MCF 10A (cell line): ENCODE measurements at regions not wholly inside any gene's neighbourhood (a gene's known extent, or its start where the extent isn't known, plus 50 kb on each side); places are given as distances from the start of the nearest gene placed in this dataset.

Experiments
- BruUV-seq: library from RNA; stranded (reverse); fragments of 400-500 nt; replicated peaks from 2 replicates; lab custom pipeline; 2021; lab: Mats Ljungman, UMichigan
- CTCF ChIA-PET: fragments of 300-600 bp; sonication (Branson Sonifier 250); formaldehyde crosslinking; extraction: SDS; loops from one replicate; lab custom pipeline; 2021; ENCODE audit warnings: antibody characterized with exemption, inconsistent platforms; lab: Yijun Ruan, JAX
- POLR2A ChIA-PET: fragments of 300-600, 350-650 bp; sonication (Branson Sonifier 250); formaldehyde crosslinking; extraction: SDS; loops from one replicate; lab custom pipeline; 2020; ENCODE audit warnings: antibody characterized with exemption, inconsistent platforms; lab: Yijun Ruan, JAX
- DNase-seq: peaks from one replicate; pipeline ENCODE4 v3.0.0-alpha.2; 2018; ENCODE audit not compliant: unreplicated experiment
- H3K27ac Mint-ChIP-seq: one replicate; pipeline ENCODE4 v1.8.0; 2022; ENCODE audit warnings: mild to moderate bottlenecking, low read depth, mixed read lengths; ENCODE audit not compliant: unreplicated experiment
- H3K27me3 Mint-ChIP-seq: one replicate; pipeline ENCODE4 v1.8.0; 2022; ENCODE audit warnings: mixed read lengths; ENCODE audit not compliant: insufficient read depth, unreplicated experiment
- H3K36me3 Mint-ChIP-seq: one replicate; pipeline ENCODE4 v1.8.0; 2022; ENCODE audit warnings: mild to moderate bottlenecking, moderate library complexity, mixed read lengths; ENCODE audit not compliant: insufficient read depth, unreplicated experiment
- H3K4me1 Mint-ChIP-seq: one replicate; pipeline ENCODE4 v1.8.0; 2022; ENCODE audit warnings: mixed read lengths; ENCODE audit not compliant: insufficient read depth, unreplicated experiment
- H3K4me3 Mint-ChIP-seq: one replicate; pipeline ENCODE4 v1.8.0; 2022; ENCODE audit warnings: mild to moderate bottlenecking, moderate library complexity, mixed read lengths; ENCODE audit not compliant: unreplicated experiment
- H3K9me3 Mint-ChIP-seq: one replicate; pipeline ENCODE4 v1.8.0; 2022; ENCODE audit warnings: mixed read lengths; ENCODE audit not compliant: unreplicated experiment
- CTCF ChIP-seq: fragments of 200-600 bp; IDR thresholded peaks from one replicate; pipeline ENCODE4 v1.8.0; 2022; ENCODE audit warnings: antibody characterized with exemption, mild to moderate bottlenecking; ENCODE audit not compliant: unreplicated experiment
- intact Hi-C: fragments of 100-400 bp; cut with micrococcal nuclease; formaldehyde crosslinking; loops from 2 replicates; pipeline ENCODE4 v1.14.1; 2022

DNA sequence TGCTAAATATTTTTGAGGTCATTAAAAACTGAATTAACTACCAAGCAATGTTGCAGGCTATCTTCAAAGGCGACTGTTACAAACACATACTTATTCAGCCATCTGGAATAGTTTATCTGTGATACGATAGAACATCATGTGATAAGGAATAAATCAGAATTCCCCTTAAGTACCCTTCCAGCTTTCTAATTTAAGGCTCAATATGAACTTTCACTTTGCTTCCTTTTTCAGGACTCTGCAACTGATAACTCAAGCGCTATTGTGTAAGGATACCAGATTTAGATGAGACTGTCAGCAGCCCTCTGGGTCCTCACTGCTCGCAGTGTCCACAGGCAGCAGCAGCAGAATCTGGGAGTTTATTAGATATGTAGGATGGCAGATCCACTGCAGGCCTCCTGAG is 416.3 kb downstream of the SPATA31D1 start:
- H3K9me3 Mint-ChIP-seq, result no peaks in the 10 kb centered on the region
- no peak for TF ChIP-seq CTCF
- H3K4me1 Mint-ChIP-seq, result no peaks in the 10 kb centered on the region
- CTCF ChIA-PET, result interaction anchor here (0.6 kb wide), 1 partner anchor 45 kb away, joined by 4 read pairs; no protein-coding TSS in a partner anchor
- DNase-seq, result no peak
- POLR2A ChIA-PET, result no interaction called here
- intact Hi-C loops, result no loop called here
- H3K27me3 Mint-ChIP-seq, result no peaks in the 10 kb centered on the region
- H3K4me3 Mint-ChIP-seq, result no peak overlapping the region
- peaks cover 7% of the 10 kb centered on the region for H3K36me3 Mint-ChIP-seq
- H3K27ac Mint-ChIP-seq, result no peak overlapping the region
- BruUV-seq, result no TSS peak

- intact Hi-C loops, result no loop called here
- DNase-seq, result no peak
- BruUV-seq, result no TSS peak
- Mint-ChIP-seq H3K4me3 (no peak overlapping the region), H3K4me1 (peaks cover 8% of the 10 kb centered on the region), H3K27me3 (no peaks in the 10 kb centered on the region), H3K27ac (no peak overlapping the region), H3K36me3 (peaks cover 7% of the 10 kb centered on the region), H3K9me3 (no peaks in the 10 kb centered on the region)
- ChIA-PET POLR2A (no interaction called here), CTCF (no interaction called here)
- TF ChIP-seq CTCF, result no peak
Measured at GRCh38 chr9:82406456-82407085, 418.0 kb downstream of the SPATA31D1 start.

- no peak overlapping the region for H3K4me3 Mint-ChIP-seq
- no peak overlapping the region for H3K27ac Mint-ChIP-seq
- BruUV-seq, result no TSS peak
- TF ChIP-seq CTCF, result no peak
- H3K36me3 Mint-ChIP-seq, result peaks cover 7% of the 10 kb centered on the region
- peak; percentile 77 for DNase-seq
- H3K4me1 Mint-ChIP-seq, result peaks cover 8% of the 10 kb centered on the region
- H3K9me3 Mint-ChIP-seq, result no peaks in the 10 kb centered on the region
- POLR2A ChIA-PET, result interaction anchor here (0.8 to 1.2 kb wide), 2 partner anchors 15 to 285 kb away, joined by 3 to 4 read pairs; no protein-coding TSS in a partner anchor
- no peaks in the 10 kb centered on the region for H3K27me3 Mint-ChIP-seq
- CTCF ChIA-PET, result interaction anchor here (0.8 kb wide), 1 partner anchor 1021 kb away, joined by 4 read pairs; no protein-coding TSS in a partner anchor
- intact Hi-C loops, result no loop called here
Measured at GRCh38 chr9:82410306-82410705, 421.7 kb downstream of the SPATA31D1 start.

DNA sequence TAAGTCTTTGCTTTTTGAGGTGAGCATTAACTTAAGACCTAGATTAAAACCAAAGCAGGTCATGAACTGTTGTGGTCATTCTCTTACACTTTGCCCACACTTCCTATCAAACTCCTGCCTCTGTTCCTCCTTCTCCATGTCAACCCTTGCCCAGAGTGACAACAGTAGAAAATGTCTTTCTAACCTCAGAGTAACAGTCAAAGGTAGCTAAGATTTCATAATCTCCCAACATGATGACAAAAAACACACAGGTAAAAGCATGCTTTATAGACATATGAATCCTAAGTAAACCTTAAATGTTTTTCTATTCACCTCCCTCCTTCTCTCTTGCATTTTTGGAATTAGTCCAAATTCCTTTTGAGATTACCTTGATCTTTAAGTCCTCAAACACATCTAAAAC is 422.3 kb downstream of the SPATA31D1 start:
- Mint-ChIP-seq H3K9me3 (no peaks in the 10 kb centered on the region), H3K4me1 (peaks cover 8% of the 10 kb centered on the region), H3K36me3 (peaks cover 7% of the 10 kb centered on the region), H3K27ac (no peak overlapping the region), H3K4me3 (no peak overlapping the region), H3K27me3 (no peaks in the 10 kb centered on the region)
- ChIA-PET POLR2A (interaction anchor here (0.7 to 1.2 kb wide), 3 partner anchors 15 to 286 kb away, joined by 3 to 4 read pairs (median 3); no protein-coding TSS in a partner anchor), CTCF (interaction anchor here (0.6 to 0.8 kb wide), 2 partner anchors 48 to 1022 kb away, joined by 4 read pairs; no protein-coding TSS in a partner anchor)
- no peak for TF ChIP-seq CTCF
- intact Hi-C loops, result no loop called here
- peak; percentile 1 for DNase-seq
- no TSS peak for BruUV-seq
